ENCODE measurements at regions not wholly inside any gene's neighbourhood (a gene's known extent, or its start where the extent isn't known, plus 50 kb on each side); places are given as distances from the start of the nearest gene placed in this dataset.
"Not testable (repeated sequence)": the region's sequence is repeated elsewhere in the genome, so short reads cannot be mapped to it uniquely, and the experiment has no call there.

GRCh38 chr2:132009874-132010521, 151.8 kb downstream of the ANKRD30BL start:
- H3K4me3 ChIP-seq (ENCODE audit: low read depth, low read length) = peak overlapping the region; percentile 26
- DNase-seq (ENCODE audit: low read depth) = no peak
- TF ChIP-seq CTCF (IDR thresholded peaks at IDR 0.05; ENCODE audit: control insufficient read depth, extremely low read depth, insufficient read depth) = no peak

DNA sequence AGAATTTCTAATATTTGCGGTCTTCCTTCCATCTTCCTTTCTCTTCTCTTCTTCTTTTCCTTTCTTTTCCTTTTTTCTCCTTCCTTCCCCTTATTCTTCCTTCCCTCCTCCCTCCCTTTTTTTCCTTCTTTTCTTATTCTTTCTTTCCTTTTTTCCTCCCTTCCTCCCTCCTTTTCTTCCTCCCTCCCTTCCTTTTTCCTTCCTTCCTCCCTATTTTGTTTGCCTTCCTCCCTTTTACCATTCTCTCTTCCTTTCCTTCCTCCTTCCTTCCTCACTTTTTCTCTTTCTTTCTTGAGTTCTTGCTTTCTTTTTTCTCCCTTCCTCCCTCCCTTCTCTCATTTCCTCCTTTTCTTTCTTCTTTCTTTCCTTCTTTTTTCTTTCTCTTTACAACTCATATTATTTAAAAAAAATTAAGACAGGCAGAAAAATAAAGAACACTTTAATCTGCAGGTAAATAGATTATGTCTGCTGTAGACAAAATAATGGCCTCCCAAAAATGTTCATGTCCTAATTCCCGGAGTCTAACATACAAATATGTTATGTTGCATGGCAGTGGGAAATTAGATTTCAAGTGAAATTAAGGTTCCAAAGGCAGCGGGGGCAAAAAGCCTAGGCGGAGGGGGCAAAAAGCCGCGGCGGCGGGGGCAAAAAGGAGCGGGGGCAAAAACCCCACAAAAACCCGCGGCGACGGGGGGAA, 152.4 kb downstream of the ANKRD30BL start:
- no peak for DNase-seq (ENCODE audit: low read depth)
- no peak for TF ChIP-seq CTCF (IDR thresholded peaks at IDR 0.05; ENCODE audit: control insufficient read depth, extremely low read depth, insufficient read depth)
- H3K4me3 ChIP-seq (ENCODE audit: low read depth, low read length) = no peak overlapping the region; the same call in 1 of the 2 replicates

GRCh38 chr2:131990751-131991150, 171.0 kb downstream of the ANKRD30BL start:
- H3K4me3 ChIP-seq (ENCODE audit: low read depth, low read length) = not testable (repeated sequence)

GRCh38 chr2:131966671-131967070, 195.1 kb downstream of the ANKRD30BL start:
- H3K4me3 ChIP-seq (ENCODE audit: low read depth, low read length); DNase-seq (ENCODE audit: low read depth): not testable (repeated sequence)

More at GRCh38 chr2:131990751-131991150, 171.0 kb downstream of the ANKRD30BL start:
- not testable (repeated sequence) for DNase-seq (ENCODE audit: low read depth)

DNA sequence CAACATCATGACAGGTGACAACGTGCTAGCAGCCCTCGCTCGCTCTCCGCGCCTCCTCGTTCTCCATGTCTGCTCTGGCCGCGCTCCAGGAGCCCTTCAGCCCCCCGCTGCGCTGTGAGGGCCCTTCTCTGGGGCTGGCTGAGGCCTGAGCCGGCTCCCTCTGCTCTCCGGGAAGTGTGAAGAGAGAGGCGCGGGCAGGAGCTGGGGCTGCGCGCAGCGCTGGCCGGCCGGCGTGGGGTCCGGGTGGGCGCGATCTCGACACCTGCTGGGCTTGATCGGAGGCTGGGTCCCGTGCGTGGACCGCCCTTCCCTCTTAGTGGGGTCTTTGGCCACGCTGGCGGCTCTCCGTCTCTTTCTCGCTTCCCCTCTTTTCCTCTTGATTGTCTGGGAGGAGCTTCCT, 195.5 kb downstream of the ANKRD30BL start:
- H3K4me3 ChIP-seq (ENCODE audit: low read depth, low read length) = no peak overlapping the region
- no peak for TF ChIP-seq CTCF (IDR thresholded peaks at IDR 0.05; ENCODE audit: control insufficient read depth, extremely low read depth, insufficient read depth)
- no peak for DNase-seq (ENCODE audit: low read depth)

DNA sequence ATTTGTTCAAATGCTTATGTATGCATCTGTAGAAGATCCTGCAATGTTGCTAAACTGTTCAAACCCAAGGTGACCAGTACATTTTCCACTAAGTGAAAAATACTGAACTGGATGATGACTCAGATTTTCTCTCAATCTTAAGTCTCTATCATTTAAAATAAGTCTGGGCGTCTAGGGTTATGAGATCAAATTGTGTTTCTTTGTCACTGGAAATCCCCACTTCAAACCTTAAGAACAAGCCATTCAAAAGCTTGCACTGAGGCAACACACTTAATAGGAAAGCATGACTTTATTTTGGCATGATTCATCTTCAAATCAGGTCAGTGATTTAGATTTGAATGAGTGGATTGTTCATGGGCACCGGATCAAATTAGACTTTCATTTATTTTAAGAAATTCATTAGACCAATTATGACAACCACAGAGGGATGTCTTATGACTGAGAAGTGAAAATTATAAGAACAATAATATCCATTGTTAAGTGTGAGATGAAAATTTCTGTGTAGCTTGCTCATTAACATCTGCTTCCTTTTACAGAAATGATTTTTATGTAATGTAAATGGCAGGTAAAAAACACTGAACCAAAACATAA, 203.6 kb downstream of the ANKRD30BL start:
- H3K4me3 ChIP-seq (ENCODE audit: low read depth, low read length); DNase-seq (ENCODE audit: low read depth): not testable (repeated sequence)

DNA sequence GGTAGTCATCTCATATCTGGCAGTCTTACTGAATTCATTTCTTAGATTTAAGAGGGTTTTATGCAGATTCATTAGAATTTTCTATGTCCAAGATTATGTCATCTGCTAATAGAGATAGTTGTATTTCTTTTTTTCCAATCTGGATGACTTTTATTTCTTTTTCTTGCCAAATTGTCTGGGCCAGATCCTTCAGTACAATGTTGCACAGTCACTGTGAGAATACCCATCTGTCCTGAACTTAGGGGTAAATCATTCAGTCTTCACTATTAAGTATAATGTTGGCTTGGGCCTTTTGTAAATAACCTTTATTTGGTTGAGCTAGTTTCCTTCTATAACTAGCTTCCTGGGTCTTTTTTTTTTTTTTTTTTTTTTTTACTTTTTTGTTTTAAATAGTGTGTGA, 213.1 kb downstream of the ANKRD30BL start:
- not testable (repeated sequence) for H3K4me3 ChIP-seq (ENCODE audit: low read depth, low read length); DNase-seq (ENCODE audit: low read depth)

DNA sequence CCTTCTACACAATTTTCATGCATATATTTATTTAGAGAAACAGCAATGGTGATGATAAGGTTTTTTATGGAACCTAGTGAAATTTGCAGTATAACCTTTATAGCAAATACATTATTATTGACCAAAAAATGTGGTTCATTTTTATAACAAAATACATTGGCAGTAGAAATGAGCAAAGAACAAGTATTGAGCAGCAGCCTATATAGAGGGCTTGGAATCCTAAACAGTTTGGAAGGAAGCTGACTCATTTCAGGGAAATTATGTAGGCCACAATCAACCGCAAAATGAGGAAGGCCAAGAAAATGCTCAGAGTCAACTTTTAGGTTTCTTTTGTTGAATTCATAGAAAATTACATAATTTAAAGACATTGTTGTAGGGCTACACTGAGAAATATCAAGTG, 238.5 kb downstream of the ANKRD30BL start:
- DNase-seq (ENCODE audit: low read depth); H3K4me3 ChIP-seq (ENCODE audit: low read depth, low read length): not testable (repeated sequence)

GRCh38 chr2:131922854-131923253, 238.9 kb downstream of the ANKRD30BL start:
- not testable (repeated sequence) for H3K4me3 ChIP-seq (ENCODE audit: low read depth, low read length); DNase-seq (ENCODE audit: low read depth)
